G401 (cell line): ENCODE measurements at regions not wholly inside any gene's neighbourhood (a gene's known extent, or its start where the extent isn't known, plus 50 kb on each side); places are given as distances from the start of the nearest gene placed in this dataset.
A peak's percentile ranks its signal among the peaks of the same experiment; 100 is the strongest.

Experiments
- DNase-seq: peaks from one replicate; pipeline ENCODE4 v3.0.0-alpha.2; 2015; ENCODE audit warnings: low spot score
- in situ Hi-C: cut with HindIII; loops from 2 replicates; pipeline ENCODE4 v1.10.0; 2016; ENCODE audit warnings: low sequenced_read_pairs, mixed read lengths

DNA sequence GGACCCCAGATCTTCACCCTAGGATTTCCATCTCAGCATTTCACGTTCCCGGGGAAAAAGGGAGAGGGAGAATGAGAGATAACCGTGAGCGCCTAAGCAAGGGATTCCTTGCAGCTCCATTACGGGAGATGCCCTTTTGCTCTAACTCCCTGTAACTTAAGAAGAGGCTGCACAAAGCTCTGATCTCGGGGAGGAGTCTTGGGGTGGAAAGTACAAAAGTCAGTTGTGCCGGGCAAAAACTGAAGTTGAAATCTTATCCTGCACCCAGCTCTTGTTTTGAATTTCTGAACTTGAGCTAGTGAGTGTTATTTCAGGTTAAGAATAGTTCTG lies 256.4 kb upstream of the SOX21 start:
- in situ Hi-C loops, result no loop called here
- DNase-seq, result no peak

DNA sequence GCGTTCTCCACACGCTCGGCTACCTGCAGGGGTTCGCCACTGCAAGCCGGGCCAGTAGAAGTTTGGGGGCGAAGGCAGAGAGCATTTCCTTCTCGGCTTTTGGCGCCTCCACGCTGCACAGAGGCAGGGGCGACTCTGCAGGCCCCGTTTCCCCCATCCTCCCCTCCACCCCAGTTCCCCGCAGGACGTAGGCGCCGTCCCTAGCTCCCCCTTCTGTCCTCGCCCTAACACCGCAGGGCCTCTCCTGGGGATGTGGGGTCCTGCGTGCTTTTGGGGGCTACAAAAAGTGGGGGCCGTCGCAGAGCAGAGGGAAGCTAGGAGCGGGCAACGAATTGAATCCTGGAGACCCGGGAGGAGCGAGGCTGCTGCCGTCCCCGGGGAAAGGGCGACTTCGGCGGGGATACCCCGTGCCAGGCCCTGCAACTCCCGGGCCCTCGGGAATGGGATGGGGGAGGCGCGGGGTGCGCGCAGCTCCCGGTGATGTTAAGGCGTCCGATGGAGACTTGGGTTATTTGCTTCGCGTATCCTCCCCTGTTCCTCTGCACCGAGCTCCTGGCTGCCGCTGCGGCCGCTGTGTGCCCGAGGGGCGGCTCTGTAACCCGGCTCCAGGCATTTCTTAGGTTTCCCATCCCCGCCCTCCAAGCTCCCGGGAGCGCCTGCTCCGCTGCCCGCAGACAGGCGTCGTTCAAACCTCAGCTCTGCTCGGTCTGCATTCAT lies 255.9 kb upstream of the SOX21 start:
- no peak for DNase-seq
- in situ Hi-C loops, result no loop called here

DNA sequence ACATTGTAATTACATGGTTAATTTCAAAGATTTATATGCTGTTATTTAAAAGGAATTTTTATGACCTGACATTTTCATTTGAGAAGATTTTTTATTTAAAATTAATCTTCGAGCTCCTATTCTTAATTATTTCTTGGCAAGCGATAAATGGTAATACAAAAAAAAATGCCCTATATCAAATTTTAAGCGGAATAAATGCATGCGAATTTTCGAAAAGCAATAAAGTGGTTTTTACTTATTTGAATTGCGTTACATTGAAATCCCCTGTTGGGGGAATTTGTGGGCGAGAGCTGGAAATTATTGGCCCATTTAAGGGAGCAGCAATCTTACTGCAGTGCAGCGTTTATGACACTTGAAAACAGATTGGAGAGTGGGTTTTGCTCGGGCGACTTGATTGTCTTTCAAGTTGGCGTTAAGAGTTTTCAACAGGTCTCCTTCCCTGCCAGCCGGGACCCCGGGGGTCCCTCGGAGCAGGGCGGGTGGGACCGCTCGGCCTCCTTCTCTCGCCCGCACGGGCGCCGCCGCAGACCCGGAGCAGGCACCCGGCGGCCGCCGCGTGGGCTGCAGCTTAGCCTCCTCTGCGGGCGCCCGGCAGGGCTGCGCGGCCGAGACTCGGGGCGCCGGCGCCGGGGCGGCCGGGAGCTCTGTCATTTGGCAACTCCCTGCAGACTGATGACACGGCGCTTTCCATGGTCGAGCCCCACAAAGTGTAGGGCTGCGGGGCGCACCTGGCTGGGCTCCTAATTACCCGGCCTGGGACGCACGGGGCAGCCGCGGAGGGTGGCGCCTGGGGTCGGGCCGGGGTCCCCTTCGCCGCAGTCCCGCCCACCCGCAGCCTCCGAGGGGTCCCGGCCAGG lies 255.1 kb upstream of the SOX21 start:
- in situ Hi-C loops, result no loop called here
- DNase-seq, result no peak

DNA sequence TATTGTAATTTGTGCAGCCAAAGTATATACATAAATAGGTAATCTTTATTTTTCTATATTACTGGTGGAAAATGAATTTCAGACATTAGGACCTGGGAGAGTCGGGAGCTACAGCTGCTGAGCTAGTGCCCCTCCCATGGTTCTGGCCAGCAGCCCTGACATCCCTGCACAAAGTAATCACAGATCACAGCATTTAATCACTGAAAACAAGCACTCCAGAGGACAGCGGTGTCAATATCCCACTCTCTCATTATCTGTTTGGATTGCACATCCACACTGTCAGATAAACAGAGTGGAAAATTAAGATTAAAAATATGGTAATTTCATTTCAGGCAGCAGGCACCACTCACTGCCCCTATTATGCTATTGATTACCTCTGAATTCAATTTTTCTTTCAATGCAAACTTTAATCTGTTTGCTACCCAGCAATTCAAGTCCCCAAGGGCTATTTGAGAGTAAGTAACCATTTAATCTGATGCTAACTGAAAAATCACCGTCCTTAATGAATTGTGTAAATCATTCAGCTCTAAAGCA lies 254.1 kb upstream of the SOX21 start:
- DNase-seq, result no peak
- in situ Hi-C loops, result no loop called here

DNA sequence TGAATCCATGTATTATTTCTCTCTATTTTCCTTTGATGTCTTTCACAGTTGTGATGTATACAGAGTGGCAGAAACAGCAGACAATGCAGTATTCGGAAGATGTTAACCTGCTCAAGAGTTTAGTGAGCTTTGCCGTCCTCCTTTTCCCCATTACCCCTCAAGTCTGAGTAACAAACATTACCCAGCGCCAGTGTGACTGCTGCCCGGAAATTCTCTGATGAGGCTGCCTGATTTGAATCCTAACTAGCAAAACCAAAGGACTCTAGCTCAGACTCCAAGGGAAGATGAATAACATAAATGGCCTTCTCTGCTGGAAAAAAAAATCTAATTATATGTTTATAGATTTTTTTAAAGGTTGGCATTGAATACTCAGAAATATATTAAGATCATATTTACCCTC lies 247.3 kb upstream of the SOX21 start:
- in situ Hi-C loops, result no loop called here
- no peak for DNase-seq

DNA sequence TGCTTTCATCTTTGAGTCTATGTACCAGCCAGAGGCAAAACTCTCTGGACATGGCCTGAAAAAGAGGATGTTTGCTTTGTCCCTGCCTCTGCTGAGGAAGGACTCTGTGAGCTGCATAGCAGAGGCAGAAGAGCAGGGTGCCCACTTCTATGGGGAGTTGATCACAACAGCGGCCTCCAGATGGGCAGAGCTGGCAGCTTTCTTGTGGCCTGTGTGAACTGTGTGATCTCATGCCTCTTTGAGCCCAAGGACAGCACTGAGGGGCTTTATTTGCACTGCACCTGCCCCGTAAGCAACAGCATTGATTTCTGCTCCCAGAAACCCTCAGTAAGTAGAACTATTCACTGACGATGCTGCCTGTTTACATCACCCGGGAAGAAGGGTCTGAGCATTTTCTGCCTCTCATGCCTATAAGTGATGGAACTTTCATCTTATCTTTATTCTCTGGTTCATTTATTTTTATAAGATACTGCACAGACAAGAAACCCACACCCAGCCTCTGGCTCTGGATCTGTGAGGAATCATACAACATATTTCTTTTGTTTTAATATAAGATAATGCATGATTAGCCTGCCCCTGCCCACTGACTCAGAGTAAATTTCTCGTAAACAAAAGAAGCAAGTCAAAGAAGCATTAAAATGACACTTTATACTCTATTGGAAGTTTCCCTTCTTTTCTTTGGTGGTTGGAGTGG lies 244.2 kb upstream of the SOX21 start:
- DNase-seq, result peak; percentile 3
- in situ Hi-C loops, result no loop called here

DNA sequence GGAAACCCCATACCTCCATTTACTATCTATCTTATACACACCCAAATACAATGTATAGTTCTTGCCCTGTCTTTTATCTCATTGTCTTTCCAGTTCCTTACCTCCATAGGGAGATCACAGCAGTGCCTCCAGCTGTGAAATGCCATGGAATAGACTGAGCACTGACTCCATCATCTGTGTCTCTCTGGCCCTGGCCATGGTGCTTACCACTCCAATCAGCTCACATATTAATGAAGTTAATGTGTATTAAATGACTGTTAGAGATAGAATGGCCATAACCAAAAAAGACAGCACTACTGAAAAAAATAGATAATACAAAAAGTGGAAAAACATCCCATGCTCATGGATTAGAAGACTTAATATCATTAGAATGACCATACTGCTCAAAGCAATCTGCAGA lies 240.4 kb upstream of the SOX21 start:
- in situ Hi-C loops, result no loop called here
- DNase-seq, result no peak

DNA sequence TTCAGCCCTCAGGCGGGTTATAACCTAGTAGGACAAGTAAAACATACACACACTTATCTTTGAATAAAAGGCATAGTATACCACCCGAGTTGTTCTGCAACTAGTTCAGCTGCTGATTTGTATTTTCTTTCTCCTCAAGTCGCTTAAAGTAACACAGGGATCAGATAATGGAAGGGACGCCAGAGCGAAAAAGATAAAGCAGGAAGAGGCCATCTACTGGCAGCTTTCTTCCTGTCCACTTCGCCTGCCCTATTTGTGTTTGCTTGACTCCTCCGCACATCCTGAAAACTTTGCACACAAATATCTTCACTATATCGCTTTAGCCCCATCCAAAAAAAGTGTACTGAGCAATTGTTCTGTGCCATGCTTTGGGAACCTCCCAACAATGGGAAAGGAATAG lies 238.0 kb upstream of the SOX21 start:
- DNase-seq, result no peak
- in situ Hi-C loops, result no loop called here

DNA sequence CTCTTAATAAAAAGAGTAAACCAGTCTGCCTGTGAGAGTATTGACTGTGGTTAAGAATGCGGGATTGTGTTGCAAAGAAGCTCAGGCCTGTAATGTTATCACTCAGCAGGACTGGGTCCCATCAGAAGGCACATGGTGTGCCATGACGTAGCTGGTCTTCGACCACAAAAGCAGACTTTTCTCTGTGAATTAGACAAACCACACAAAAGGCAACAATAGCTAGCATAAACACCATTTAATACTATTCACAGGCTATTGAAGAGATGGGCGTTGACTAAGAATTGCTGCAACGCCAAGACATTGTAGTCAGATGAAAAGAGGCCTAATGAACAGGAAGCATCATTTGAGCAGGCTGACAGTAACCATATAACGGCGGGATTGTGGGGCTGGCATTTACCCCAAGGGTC lies 235.6 kb upstream of the SOX21 start:
- in situ Hi-C loops, result no loop called here
- no peak for DNase-seq

DNA sequence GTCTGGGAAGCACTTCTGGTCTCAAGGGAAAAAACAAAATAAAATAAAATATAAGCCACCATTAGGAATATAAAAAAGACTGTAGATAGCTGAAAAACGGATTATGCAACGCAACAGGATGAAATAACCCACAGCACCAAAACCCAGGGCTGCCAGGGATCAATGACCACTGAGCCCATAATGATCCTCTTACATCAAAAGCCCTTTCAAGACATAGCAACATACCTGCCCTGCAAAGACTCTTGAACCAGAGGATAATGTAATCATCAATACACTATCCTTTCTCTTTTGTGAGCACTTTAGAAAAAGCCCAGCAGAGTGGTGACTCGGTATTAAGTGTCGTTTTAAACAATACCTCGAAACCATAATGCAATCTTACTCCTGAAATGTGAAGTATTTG lies 235.0 kb upstream of the SOX21 start:
- DNase-seq, result no peak
- in situ Hi-C loops, result no loop called here

DNA sequence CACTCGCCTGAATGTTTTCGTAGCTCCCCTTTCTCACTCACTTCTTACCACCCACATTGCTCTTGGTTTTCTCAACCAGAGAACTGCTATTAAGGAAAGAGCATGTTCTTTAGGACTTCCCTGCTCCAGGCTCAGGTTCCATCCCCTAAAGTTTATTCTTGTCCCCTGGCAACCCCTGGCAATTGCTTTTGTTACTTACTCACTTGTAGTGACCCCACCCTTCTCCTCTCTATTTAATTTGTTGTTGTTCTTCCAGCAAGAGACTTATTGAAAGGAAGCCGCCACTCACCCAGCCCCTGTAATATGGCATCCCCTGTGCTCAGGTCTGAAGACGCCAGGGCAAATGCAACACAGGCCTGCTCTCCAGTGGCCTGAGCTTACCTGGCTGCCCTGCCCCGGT lies 233.7 kb upstream of the SOX21 start:
- no peak for DNase-seq

DNA sequence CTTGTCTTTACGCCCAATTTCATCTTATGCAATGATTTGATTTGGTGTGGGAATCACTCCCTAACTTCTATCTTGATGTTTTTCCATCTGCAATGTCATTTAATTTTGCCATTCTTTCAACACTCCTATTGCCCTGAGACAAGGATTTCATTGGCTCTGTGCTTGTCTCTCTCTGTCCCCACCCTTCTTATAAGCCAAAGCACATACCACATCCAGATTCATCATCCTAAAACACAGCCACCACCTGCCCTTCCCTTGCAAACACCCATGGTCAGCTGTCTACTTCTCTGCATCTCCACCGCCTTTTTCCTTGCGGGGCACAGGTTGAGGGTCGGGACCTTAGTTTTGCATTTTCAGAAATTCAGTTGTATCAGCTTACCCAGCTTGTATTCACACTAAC lies 225.8 kb upstream of the SOX21 start:
- in situ Hi-C loops, result no loop called here
- DNase-seq, result no peak

More for the DNA sequence above, 233.7 kb upstream of the SOX21 start:
- in situ Hi-C loops, result no loop called here

DNA sequence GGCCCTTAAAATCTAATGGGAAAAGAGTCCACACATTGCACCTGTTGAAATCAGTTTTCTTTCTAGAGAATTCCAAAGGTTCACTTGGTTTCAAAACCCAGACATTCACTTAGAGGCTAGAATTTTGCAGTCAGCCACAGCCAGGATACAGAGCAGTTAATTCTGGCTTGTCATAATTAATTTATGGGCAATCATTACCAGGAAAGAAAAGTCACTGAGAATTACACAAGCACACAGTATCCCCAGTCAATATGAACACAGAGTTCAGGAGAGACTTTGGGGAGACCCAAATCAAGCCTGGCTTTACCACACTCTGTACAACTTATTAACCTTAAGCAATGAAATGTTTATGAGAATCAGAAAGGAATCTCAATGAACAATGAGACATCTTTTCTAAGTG lies 224.3 kb upstream of the SOX21 start:
- in situ Hi-C loops, result no loop called here
- no peak for DNase-seq

DNA sequence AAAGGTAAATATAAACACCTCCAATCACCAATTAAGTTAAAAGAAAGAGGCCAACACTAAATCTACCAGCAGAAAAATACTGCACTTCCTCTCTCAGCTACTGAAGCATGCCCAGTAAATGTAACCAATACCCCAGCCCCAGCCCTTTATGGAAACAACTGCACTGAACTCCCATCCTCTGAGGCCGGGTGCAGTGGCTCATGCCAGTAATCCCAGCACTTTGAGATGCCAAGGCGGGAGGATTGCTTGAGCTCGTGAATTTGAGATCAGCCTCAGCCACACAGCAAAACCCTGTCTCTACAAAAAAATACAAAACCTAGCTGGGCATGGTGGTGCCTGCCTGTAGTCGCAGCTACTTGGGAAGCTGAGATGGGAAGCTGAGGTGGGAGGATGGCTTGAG lies 221.6 kb upstream of the SOX21 start:
- in situ Hi-C loops, result no loop called here
- DNase-seq, result no peak

DNA sequence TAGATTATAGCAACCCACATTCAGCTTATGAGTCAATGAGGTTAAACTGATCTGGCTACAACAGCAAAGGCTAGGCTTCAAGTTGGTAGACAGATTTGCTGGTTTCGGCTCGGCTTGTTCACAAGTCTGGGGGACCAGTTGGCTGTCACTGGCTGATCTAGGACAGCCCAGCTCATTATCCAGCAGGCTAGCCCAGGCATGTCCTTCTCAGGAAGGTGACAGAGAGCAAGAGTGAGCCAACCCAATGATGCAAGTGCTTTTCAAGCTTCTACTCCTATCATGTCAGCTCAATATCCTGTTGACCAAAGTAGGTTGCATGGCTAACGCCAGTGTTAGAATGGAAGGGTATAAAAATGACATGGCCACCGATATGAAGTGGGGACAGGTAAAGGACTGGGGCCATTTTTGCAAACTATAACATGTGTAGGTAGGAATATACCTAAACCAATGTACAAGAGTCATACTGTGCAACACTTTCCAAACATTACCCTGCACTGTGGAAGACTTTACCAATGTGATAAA lies 220.9 kb upstream of the SOX21 start:
- no peak for DNase-seq
- in situ Hi-C loops, result no loop called here

DNA sequence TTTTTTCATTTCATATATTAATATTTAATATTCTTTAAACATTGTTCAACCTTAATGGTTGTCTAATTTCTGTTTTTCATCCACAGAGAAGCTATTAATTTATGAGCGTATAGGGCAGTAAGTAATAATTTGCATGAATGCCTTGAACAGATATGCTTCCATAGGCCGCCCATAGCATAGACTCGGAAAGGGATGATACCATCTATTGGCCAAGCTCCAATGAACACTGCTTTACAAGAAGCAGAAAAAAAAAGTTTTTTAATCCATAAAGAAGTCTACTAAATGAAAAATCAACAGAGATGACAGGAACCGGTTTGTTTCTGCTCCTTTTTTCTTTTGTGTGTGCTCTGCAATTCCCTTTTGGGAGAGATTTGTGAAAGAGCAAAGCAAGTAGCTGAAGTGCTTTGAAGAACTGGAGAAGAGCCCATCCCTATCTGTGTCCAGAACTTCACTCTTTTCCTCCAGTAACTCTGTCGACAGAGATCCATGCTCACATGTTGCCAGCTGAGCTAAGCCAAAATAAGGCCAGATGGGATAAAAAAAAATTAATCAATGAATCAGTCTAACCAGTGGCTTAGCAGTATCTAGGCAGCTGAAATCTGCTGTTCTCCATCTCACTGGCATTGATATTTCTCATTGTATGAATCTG lies 215.9 kb upstream of the SOX21 start:
- DNase-seq, result no peak
- in situ Hi-C loops, result no loop called here

DNA sequence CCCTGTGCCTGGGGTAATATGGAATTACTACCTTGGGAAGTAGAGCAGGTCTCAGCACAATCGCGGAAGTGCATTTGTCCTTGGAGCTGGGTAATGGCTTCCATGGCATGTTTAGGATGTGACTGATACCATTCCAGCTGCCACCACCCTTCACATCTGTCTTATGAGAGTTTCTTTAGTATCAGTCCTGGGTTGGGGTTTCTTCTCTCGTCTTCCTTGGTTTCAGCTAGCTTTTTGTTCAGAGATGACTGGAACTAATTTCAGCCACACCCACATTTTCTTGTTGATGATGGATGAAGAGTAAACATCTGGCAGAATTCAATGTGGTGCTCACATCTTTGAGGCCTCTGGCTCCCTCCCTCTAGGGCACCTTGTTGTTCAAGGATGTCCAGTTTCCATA lies 212.9 kb upstream of the SOX21 start:
- in situ Hi-C loops, result no loop called here
- no peak for DNase-seq

DNA sequence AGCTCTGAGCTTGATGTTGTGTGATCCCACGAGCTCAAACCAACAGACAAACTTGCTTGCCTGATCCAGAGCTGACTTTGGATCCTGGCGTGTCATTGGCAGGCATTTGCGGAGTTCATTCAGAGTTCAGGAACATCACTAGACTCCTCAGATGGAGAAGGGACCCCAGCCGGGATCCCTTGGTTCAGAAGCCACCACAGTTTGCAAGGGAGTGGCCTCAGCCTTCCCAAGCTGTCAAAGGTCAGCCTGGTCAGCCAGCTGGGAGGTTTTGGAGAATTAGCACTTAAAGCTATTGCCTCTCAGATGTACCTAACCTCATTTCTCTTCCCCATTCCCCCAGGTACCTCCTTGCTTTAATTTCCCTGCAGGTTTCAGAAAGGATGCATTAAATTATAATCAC lies 208.8 kb upstream of the SOX21 start:
- in situ Hi-C loops, result no loop called here
- no peak for DNase-seq

DNA sequence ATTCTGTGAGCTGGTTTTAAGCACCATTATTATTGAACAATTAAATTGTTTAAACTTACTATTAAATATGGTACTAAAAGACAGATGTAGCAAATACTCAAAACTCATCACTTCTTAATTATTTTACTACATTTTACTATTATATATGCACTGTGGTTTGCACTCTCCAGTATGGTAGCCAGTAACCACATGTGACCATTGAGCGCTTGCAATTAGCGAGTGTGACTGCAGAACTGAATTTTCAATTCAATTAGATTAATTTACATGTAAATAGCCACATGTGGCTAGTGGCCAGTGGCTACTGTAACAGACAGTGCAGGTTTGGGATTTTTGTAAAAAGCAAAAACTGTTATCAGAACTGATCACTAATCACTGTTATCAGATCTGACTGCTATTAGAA lies 208.2 kb upstream of the SOX21 start:
- no peak for DNase-seq
- in situ Hi-C loops, result no loop called here

DNA sequence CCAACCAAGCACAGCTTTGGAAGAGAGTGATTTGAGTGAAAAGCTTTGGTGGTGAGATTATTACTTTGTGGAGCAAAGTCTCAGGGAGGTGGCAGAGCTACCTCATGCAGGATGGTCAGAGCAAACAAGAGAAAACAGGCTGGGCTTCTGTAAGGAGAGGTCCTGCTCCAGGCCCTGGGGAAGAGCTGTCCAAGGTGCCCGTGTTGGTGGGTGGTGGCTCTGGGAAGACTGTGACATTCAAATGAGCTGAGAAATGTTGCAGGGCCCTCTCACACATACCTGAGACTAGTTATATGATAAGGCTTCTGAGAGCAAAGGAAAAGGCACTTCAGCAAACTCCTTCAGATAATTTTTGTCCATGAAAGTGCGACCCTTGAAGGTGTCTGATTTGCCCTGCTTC lies 205.5 kb upstream of the SOX21 start:
- DNase-seq, result no peak
- in situ Hi-C loops, result no loop called here
